ENCODE measurements at regions not wholly inside any gene's neighbourhood (a gene's known extent, or its start where the extent isn't known, plus 50 kb on each side); places are given as distances from the start of the nearest gene placed in this dataset.

GRCh38 chr5:9850456-9850855, 220.3 kb upstream of the TAS2R1 start:
- Histone ChIP-seq H3K4me2 (ENCODE audit: low read length) (no peak overlapping the region), H3K36me3 (ENCODE audit: insufficient read depth, low read length) (no peaks in the 10 kb centered on the region), H3K9me2 (ENCODE audit: insufficient read depth, low read length) (no peaks in the 10 kb centered on the region), H3K4me3 (ENCODE audit: low read depth, low read length, poor library complexity, severe bottlenecking) (no peak overlapping the region), H3K9me3 (ENCODE audit: low read length) (no peaks in the 10 kb centered on the region), H4K20me1 (ENCODE audit: insufficient read depth, low read length) (no peaks in the 10 kb centered on the region), H3K4me1 (ENCODE audit: insufficient read depth, low read length, poor library complexity, severe bottlenecking) (no peaks in the 10 kb centered on the region), H3K27ac (ENCODE audit: low read depth, low read length, poor library complexity, severe bottlenecking) (no peak overlapping the region), H3K79me2 (ENCODE audit: insufficient read depth, low read depth, low read length) (no peaks in the 10 kb centered on the region), H2AFZ (ENCODE audit: low read length) (no peak overlapping the region)
- ChIA-PET POLR2A (interaction anchor here (0.7 to 1.2 kb wide), 2 partner anchors 18 to 207 kb away, joined by 3 read pairs; no protein-coding TSS in a partner anchor), CTCF (ENCODE audit: unreplicated experiment) (no interaction called here)
- TF ChIP-seq CTCF (conservative IDR thresholded peaks at IDR 0.05; ENCODE audit: low read length) (no peak), EZH2phosphoT487 (IDR thresholded peaks at IDR 0.05; ENCODE audit: borderline replicate concordance, low read depth, low read length) (no peak)
- BruUV-seq (replicated peaks), result no TSS peak
- intact Hi-C loops (cut with micrococcal nuclease; ENCODE audit: unreplicated experiment), result no loop called here
- DNase-seq (ENCODE audit: low spot score), result no peak

GRCh38 chr5:9847631-9848030, 217.5 kb upstream of the TAS2R1 start:
- POLR2A ChIA-PET, result no interaction called here
- no TSS peak for BruUV-seq (replicated peaks)

More at GRCh38 chr5:9847631-9848030, 217.5 kb upstream of the TAS2R1 start:
- CTCF ChIA-PET (ENCODE audit: unreplicated experiment), result no interaction called here
- intact Hi-C loops (cut with micrococcal nuclease; ENCODE audit: unreplicated experiment), result no loop called here
- Histone ChIP-seq H3K9me2 (ENCODE audit: insufficient read depth, low read length) (0 out of 2 replicates have a peak, but pooled peaks cover 4% of the 10 kb centered on the region), H4K20me1 (ENCODE audit: insufficient read depth, low read length) (no peaks in the 10 kb centered on the region), H3K4me2 (ENCODE audit: low read length) (no peak overlapping the region), H3K9me3 (ENCODE audit: low read length) (no peaks in the 10 kb centered on the region), H3K27ac (ENCODE audit: low read depth, low read length, poor library complexity, severe bottlenecking) (no peak overlapping the region), H2AFZ (ENCODE audit: low read length) (no peak overlapping the region), H3K36me3 (ENCODE audit: insufficient read depth, low read length) (no peaks in the 10 kb centered on the region), H3K4me3 (ENCODE audit: low read depth, low read length, poor library complexity, severe bottlenecking) (no peak overlapping the region), H3K79me2 (ENCODE audit: insufficient read depth, low read depth, low read length) (no peaks in the 10 kb centered on the region), H3K4me1 (ENCODE audit: insufficient read depth, low read length, poor library complexity, severe bottlenecking) (no peaks in the 10 kb centered on the region)
- no peak for DNase-seq (ENCODE audit: low spot score)
- no peak for TF ChIP-seq CTCF (conservative IDR thresholded peaks at IDR 0.05; ENCODE audit: low read length)
- no peak for TF ChIP-seq EZH2phosphoT487 (IDR thresholded peaks at IDR 0.05; ENCODE audit: borderline replicate concordance, low read depth, low read length)
